NB4 (cell line): ENCODE measurements at regions not wholly inside any gene's neighbourhood (a gene's known extent, or its start where the extent isn't known, plus 50 kb on each side); places are given as distances from the start of the nearest gene placed in this dataset.

ENCODE experiments used
- DNase-seq: peaks from one replicate; pipeline ENCODE4 v3.0.0; 2010; ENCODE audit warnings: low read depth
- H3K4me3 ChIP-seq: one replicate; pipeline ENCODE4 v1.5.1; 2011; ENCODE audit warnings: mild to moderate bottlenecking, low read depth, low read length, moderate library complexity
- CTCF ChIP-seq: IDR thresholded peaks from one replicate; pipeline ENCODE4 v1.5.1; 2012; ENCODE audit warnings: low read depth, low read length
- MAX ChIP-seq: IDR thresholded peaks from 2 replicates; pipeline ENCODE4 v1.6.1; 2011; ENCODE audit warnings: low read depth, low read length
- MYC ChIP-seq: IDR thresholded peaks from 2 replicates; pipeline ENCODE4 v1.6.1; 2011; ENCODE audit warnings: low read depth, low read length
- POLR2A ChIP-seq: IDR thresholded peaks from 2 replicates; pipeline ENCODE4 v1.6.1; 2011; ENCODE audit warnings: mild to moderate bottlenecking; ENCODE audit not compliant: insufficient read length; ENCODE audit errors: extremely low read depth

- no peak for DNase-seq
- H3K4me3 ChIP-seq, result no peak overlapping the region
- TF ChIP-seq MYC, result no peak
- TF ChIP-seq CTCF, result no peak
- TF ChIP-seq POLR2A, result no peak
- no peak for TF ChIP-seq MAX
Observed at GRCh38 chr1:204819495-204819894, 51.2 kb upstream of the NFASC start.
